CD4-positive, alpha-beta T cell (primary cell): ENCODE measurements at regions not wholly inside any gene's neighbourhood (a gene's known extent, or its start where the extent isn't known, plus 50 kb on each side); places are given as distances from the start of the nearest gene placed in this dataset.

Experiments used
- ATAC-seq: fragments of 200-7000 bp; cut with Tn5 transposase; one replicate; pipeline ENCODE4 v1.10.0; 2022; ENCODE audit warnings: mild to moderate bottlenecking; ENCODE audit not compliant: poor library complexity
- CTCF ChIA-PET: fragments of 350-600 bp; sonication (Branson Sonifier 250); formaldehyde crosslinking; loops from one replicate; lab custom pipeline; 2021; ENCODE audit warnings: antibody characterized with exemption, inconsistent platforms; lab: Charles Lee
- POLR2A ChIA-PET: fragments of 350-600 bp; sonication (Branson Sonifier 250); formaldehyde crosslinking; loops from one replicate; lab custom pipeline; 2021; ENCODE audit warnings: antibody characterized with exemption, inconsistent platforms; lab: Charles Lee
- DNase-seq, 14 experiments: peaks; one replicate each; pipeline ENCODE4 v3.0.0-alpha.2; 2013 to 2020; ENCODE audit warnings: mixed read lengths in 2 of 14
- H3K27ac ChIP-seq, 2 donors: one replicate each; pipeline versions ENCODE4 v1.5.1 to v1.7.0; 2013; ENCODE audit warnings: low read length in 2 of 2, low read depth in 1 of 2, mild to moderate bottlenecking in 1 of 2
- H3K27me3 ChIP-seq, 2 experiments: 1 replicate in 1 of 2; 2 replicates in 1 of 2; pipeline versions ENCODE4 v1.6.1 to v1.7.0; 2013; ENCODE audit warnings: low read length in 2 of 2, control low read depth in 1 of 2, mild to moderate bottlenecking in 1 of 2, moderate library complexity in 1 of 2; ENCODE audit not compliant: insufficient read depth in 2 of 2, control insufficient read depth in 1 of 2
- H3K36me3 ChIP-seq: one replicate; pipeline ENCODE4 v1.6.1; 2013; ENCODE audit warnings: low read length, control low read depth; ENCODE audit not compliant: insufficient read depth
- H3K4me1 ChIP-seq: one replicate; pipeline ENCODE4 v1.6.1; 2013; ENCODE audit warnings: low read length, control low read depth; ENCODE audit not compliant: insufficient read depth
- H3K4me3 ChIP-seq: one replicate; pipeline ENCODE4 v1.5.1; 2013; ENCODE audit warnings: mild to moderate bottlenecking, low read length, moderate library complexity
- H3K9me3 ChIP-seq, 2 experiments: 1 replicate in 1 of 2; 2 replicates in 1 of 2; pipeline versions ENCODE4 v1.6.1 to v1.7.0; 2013; ENCODE audit warnings: low read length in 2 of 2, mild to moderate bottlenecking in 2 of 2, control low read depth in 1 of 2, moderate library complexity in 1 of 2; ENCODE audit not compliant: control insufficient read depth in 1 of 2, insufficient read depth in 1 of 2
- H3K27ac Mint-ChIP-seq: one replicate; pipeline ENCODE4 v1.8.0; 2020; ENCODE audit warnings: mixed read lengths
- H3K27me3 Mint-ChIP-seq: one replicate; pipeline ENCODE4 v1.8.0; 2021; ENCODE audit warnings: mixed read lengths
- H3K36me3 Mint-ChIP-seq: one replicate; pipeline ENCODE4 v1.8.0; 2021; ENCODE audit warnings: low read depth, mixed read lengths
- H3K4me1 Mint-ChIP-seq: one replicate; pipeline ENCODE4 v1.8.0; 2021; ENCODE audit warnings: low read depth, mixed read lengths
- H3K4me3 Mint-ChIP-seq: one replicate; pipeline ENCODE4 v1.8.0; 2020; ENCODE audit warnings: mild to moderate bottlenecking, mixed read lengths
- H3K9me3 Mint-ChIP-seq: one replicate; pipeline ENCODE4 v1.8.0; 2020; ENCODE audit warnings: mixed read lengths
- intact Hi-C, 2 experiments: fragments of 100-400 bp; cut with DNase I in 1 of 2; cut with micrococcal nuclease in 1 of 2; formaldehyde crosslinking; loops; one replicate each; pipeline versions ENCODE4 v1.15.1 to v1.9.0; 2023 to 2025; cut with DNase I, micrococcal nuclease
- TF ChIP-seq, protein P1 (sequence below): fragments of 200-600 bp; IDR thresholded peaks from one replicate; pipeline ENCODE4 v1.8.0; 2022; ENCODE audit warnings: antibody characterized with exemption, mild to moderate bottlenecking

GRCh38 chr4:184921456-184921855, 95.7 kb upstream of the ACSL1 start:
- Histone ChIP-seq H3K9me3 (no peaks in the 10 kb centered on the region), H3K36me3 (no peaks in the 10 kb centered on the region), H3K27me3 (no peaks in the 10 kb centered on the region), H3K4me3 (no peak overlapping the region), H3K4me1 (no peaks in the 10 kb centered on the region), H3K27ac (no peak overlapping the region)
- Mint-ChIP-seq H3K36me3 (no peaks in the 10 kb centered on the region), H3K4me3 (no peak overlapping the region), H3K27ac (no peak overlapping the region), H3K4me1 (no peaks in the 10 kb centered on the region), H3K27me3 (peaks cover 8% of the 10 kb centered on the region), H3K9me3 (no peaks in the 10 kb centered on the region)
- ATAC-seq (no peak), DNase-seq (no peak)
- CTCF ChIA-PET, result no interaction called here
- POLR2A ChIA-PET, result no interaction called here
- intact Hi-C loops, result no loop called here
- TF ChIP-seq, protein P1, sequence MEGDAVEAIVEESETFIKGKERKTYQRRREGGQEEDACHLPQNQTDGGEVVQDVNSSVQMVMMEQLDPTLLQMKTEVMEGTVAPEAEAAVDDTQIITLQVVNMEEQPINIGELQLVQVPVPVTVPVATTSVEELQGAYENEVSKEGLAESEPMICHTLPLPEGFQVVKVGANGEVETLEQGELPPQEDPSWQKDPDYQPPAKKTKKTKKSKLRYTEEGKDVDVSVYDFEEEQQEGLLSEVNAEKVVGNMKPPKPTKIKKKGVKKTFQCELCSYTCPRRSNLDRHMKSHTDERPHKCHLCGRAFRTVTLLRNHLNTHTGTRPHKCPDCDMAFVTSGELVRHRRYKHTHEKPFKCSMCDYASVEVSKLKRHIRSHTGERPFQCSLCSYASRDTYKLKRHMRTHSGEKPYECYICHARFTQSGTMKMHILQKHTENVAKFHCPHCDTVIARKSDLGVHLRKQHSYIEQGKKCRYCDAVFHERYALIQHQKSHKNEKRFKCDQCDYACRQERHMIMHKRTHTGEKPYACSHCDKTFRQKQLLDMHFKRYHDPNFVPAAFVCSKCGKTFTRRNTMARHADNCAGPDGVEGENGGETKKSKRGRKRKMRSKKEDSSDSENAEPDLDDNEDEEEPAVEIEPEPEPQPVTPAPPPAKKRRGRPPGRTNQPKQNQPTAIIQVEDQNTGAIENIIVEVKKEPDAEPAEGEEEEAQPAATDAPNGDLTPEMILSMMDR, result no peak

- ChIA-PET CTCF (no interaction called here), POLR2A (no interaction called here)
- Mint-ChIP-seq H3K4me3 (no peak overlapping the region), H3K9me3 (no peaks in the 10 kb centered on the region), H3K4me1 (no peaks in the 10 kb centered on the region), H3K36me3 (no peaks in the 10 kb centered on the region), H3K27ac (no peak overlapping the region), H3K27me3 (peaks cover 2% of the 10 kb centered on the region)
- H3K27ac ChIP-seq, result no peak overlapping the region
- intact Hi-C loops, result no loop called here
- no peaks in the 10 kb centered on the region for H3K9me3 ChIP-seq
- H3K27me3 ChIP-seq, result no peaks in the 10 kb centered on the region
- TF ChIP-seq, protein P1, result no peak
- no peaks in the 10 kb centered on the region for H3K36me3 ChIP-seq
- DNase-seq (no peak), ATAC-seq (no peak)
- no peaks in the 10 kb centered on the region for H3K4me1 ChIP-seq
- H3K4me3 ChIP-seq, result no peak overlapping the region
These were observed 96.0 kb upstream of the HELT start for GRCh38 chr4:184922301-184922700.

DNA sequence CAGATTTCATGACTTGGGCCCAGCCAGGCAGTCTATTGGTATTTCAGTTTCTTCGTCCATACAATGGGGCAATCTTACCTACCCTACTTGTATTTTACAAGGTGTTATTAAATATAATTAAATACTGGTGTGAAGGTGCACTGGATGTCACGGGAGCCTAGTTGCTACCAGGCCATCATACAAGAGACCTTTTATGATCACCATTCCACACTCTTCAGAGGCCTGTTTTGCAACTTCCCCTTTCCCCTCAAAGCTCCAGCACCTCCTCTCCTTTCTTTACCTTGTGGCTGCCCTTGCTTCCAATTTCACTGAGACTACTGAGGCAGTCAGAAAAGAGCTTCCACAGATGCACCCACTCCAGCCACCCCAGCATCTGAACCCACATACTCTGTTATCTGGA, 93.8 kb upstream of the HELT start:
- Histone ChIP-seq H3K4me3 (no peak overlapping the region), H3K9me3 (peaks cover 0 to 6% of the 10 kb centered on the region in 2 experiments), H3K4me1 (no peaks in the 10 kb centered on the region), H3K27ac (no peak overlapping the region), H3K36me3 (no peaks in the 10 kb centered on the region), H3K27me3 (no peaks in the 10 kb centered on the region)
- Mint-ChIP-seq H3K4me1 (no peaks in the 10 kb centered on the region), H3K36me3 (no peaks in the 10 kb centered on the region), H3K27ac (no peak overlapping the region), H3K9me3 (no peaks in the 10 kb centered on the region), H3K4me3 (no peak overlapping the region), H3K27me3 (no peaks in the 10 kb centered on the region)
- CTCF ChIA-PET, result no interaction called here
- TF ChIP-seq, protein P1, result no peak
- no peak for ATAC-seq
- no peak for DNase-seq
- POLR2A ChIA-PET, result no interaction called here
- intact Hi-C loops, result no loop called here
